DND-41 (cell line): ENCODE measurements at regions not wholly inside any gene's neighbourhood (a gene's known extent, or its start where the extent isn't known, plus 50 kb on each side); places are given as distances from the start of the nearest gene placed in this dataset.

Experiments used
- ATAC-seq: fragments of 200-7000 bp; cut with Tn5 transposase; 3 replicates; pipeline ENCODE4 v1.9.1; 2021; ENCODE audit warnings: low read depth; ENCODE audit not compliant: insufficient read depth
- DNase-seq: peaks from one replicate; pipeline ENCODE4 v3.0.0-alpha.2; 2020
- H2AFZ ChIP-seq: 2 replicates; pipeline ENCODE4 v1.6.0; 2012; ENCODE audit warnings: low read depth, low read length
- H3K27ac ChIP-seq: 2 replicates; pipeline ENCODE4 v1.5.1; 2012; ENCODE audit warnings: low read length, inconsistent platforms
- H3K27me3 ChIP-seq: fragments of 200-600 bp; sonication (generic); 2 replicates; pipeline ENCODE4 v1.6.0; 2012; ENCODE audit warnings: low read length, mild to moderate bottlenecking, inconsistent platforms; ENCODE audit not compliant: insufficient read depth, poor library complexity
- H3K36me3 ChIP-seq: 2 replicates; pipeline ENCODE4 v1.5.1; 2012; ENCODE audit warnings: low read length, inconsistent platforms; ENCODE audit not compliant: insufficient read depth
- H3K4me1 ChIP-seq: 2 replicates; pipeline ENCODE4 v1.5.1; 2012; ENCODE audit warnings: mild to moderate bottlenecking, low read length; ENCODE audit not compliant: insufficient read depth
- H3K4me2 ChIP-seq: 2 replicates; pipeline ENCODE4 v1.6.0; 2012; ENCODE audit warnings: mild to moderate bottlenecking, moderate library complexity, low read length, inconsistent platforms; ENCODE audit not compliant: insufficient read depth
- H3K4me3 ChIP-seq, 2 experiments: fragments of 200-600 bp in 1 of 2; shearing (Covaris generic) in 1 of 2; 2 replicates each; pipeline ENCODE4 v1.5.1; 2012 to 2016; ENCODE audit warnings: inconsistent platforms in 2 of 2, low read length in 2 of 2, mild to moderate bottlenecking in 2 of 2, low read depth in 1 of 2, moderate library complexity in 1 of 2
- H3K79me2 ChIP-seq: 2 replicates; pipeline ENCODE4 v1.6.0; 2012; ENCODE audit warnings: low read length, inconsistent platforms; ENCODE audit not compliant: insufficient read depth
- H3K9ac ChIP-seq: 2 replicates; pipeline ENCODE4 v1.6.0; 2012; ENCODE audit warnings: low read depth, mild to moderate bottlenecking, inconsistent platforms, low read length, moderate library complexity
- H3K9me3 ChIP-seq: 2 replicates; pipeline ENCODE4 v1.5.1; 2012; ENCODE audit warnings: low read length, moderate library complexity, mild to moderate bottlenecking, inconsistent platforms; ENCODE audit not compliant: insufficient read depth, severe bottlenecking
- H4K20me1 ChIP-seq: 2 replicates; pipeline ENCODE4 v1.6.0; 2012; ENCODE audit warnings: low read length; ENCODE audit not compliant: insufficient read depth
- EZH2 ChIP-seq: IDR thresholded peaks from 3 replicates; pipeline ENCODE4 v1.6.1; 2012; ENCODE audit warnings: borderline replicate concordance, low read depth, mild to moderate bottlenecking, moderate library complexity, low read length, inconsistent platforms; ENCODE audit not compliant: severe bottlenecking
- TF ChIP-seq, protein P1 (sequence below): IDR thresholded peaks from 2 replicates; pipeline ENCODE4 v1.5.1; 2012; ENCODE audit warnings: borderline replicate concordance, low read length, moderate library complexity, mild to moderate bottlenecking; ENCODE audit not compliant: poor library complexity, severe bottlenecking; ENCODE audit errors: extremely low read depth

DNA sequence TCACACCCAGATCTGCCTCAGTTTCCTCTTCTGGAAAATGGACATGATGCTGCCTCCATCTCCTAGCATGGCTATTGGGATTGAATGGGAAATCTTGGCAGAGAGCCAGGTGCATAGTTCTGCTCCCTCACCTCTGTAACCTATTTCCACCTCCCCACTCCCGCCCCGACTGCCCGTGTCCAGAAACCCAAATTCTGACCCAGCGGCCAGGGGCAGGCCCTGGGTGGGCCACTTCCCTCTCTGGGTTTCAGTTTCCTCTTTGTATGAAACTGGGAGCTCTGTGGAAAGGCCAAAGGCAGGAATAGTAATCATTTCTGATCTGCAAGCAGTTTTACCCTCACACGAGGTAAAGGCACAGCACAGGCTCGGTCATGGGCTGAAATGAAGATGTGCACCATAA, 74.1 kb upstream of the DUSP5 start:
- H3K4me3 ChIP-seq = no peak overlapping the region
- no peak overlapping the region for H2AFZ ChIP-seq
- DNase-seq (no peak), ATAC-seq (no peak)
- no peak overlapping the region for H3K27ac ChIP-seq
- H3K4me1 ChIP-seq = no peaks in the 10 kb centered on the region
- no peak overlapping the region for H3K4me2 ChIP-seq
- TF ChIP-seq EZH2 = no peak
- TF ChIP-seq, protein P1, sequence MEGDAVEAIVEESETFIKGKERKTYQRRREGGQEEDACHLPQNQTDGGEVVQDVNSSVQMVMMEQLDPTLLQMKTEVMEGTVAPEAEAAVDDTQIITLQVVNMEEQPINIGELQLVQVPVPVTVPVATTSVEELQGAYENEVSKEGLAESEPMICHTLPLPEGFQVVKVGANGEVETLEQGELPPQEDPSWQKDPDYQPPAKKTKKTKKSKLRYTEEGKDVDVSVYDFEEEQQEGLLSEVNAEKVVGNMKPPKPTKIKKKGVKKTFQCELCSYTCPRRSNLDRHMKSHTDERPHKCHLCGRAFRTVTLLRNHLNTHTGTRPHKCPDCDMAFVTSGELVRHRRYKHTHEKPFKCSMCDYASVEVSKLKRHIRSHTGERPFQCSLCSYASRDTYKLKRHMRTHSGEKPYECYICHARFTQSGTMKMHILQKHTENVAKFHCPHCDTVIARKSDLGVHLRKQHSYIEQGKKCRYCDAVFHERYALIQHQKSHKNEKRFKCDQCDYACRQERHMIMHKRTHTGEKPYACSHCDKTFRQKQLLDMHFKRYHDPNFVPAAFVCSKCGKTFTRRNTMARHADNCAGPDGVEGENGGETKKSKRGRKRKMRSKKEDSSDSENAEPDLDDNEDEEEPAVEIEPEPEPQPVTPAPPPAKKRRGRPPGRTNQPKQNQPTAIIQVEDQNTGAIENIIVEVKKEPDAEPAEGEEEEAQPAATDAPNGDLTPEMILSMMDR = no peak
- H4K20me1 ChIP-seq = no peaks in the 10 kb centered on the region
- no peaks in the 10 kb centered on the region for H3K36me3 ChIP-seq
- H3K79me2 ChIP-seq = no peaks in the 10 kb centered on the region
- no peaks in the 10 kb centered on the region for H3K9me3 ChIP-seq
- peaks cover 8% of the 10 kb centered on the region for H3K27me3 ChIP-seq
- no peak overlapping the region for H3K9ac ChIP-seq

DNA sequence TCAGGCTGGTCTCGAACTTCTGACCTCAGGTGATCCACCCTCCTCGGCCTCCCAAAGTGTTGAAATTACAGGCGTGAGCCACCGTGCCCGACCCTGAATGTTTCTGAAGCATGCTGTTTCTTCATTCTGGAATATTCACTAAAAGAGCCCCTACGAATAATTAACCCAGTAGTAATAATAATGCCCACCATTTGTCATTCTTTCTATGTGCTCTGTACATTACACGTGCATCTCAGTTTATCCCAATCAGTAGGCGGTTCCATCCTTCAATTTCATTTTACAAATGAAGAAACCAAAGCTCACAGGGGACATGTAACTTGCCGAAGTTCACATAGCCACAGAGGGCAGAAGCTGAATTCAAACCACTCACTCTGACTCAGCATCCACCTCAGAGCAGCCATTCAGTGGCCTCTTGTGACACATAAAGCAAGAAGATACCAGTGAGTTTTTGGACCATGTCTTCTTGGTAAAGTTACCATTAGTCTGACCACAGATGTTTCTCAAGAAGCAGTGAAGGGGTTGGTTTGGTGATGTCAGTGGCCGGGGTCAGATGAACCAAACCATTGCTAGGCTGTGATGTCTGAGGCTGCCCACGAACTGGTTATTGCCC, 71.9 kb upstream of the DUSP5 start:
- Histone ChIP-seq H3K9me3 (no peaks in the 10 kb centered on the region), H3K4me1 (no peaks in the 10 kb centered on the region), H3K4me3 (no peak overlapping the region), H3K79me2 (no peaks in the 10 kb centered on the region), H3K36me3 (no peaks in the 10 kb centered on the region), H3K9ac (no peak overlapping the region), H4K20me1 (no peaks in the 10 kb centered on the region), H2AFZ (no peak overlapping the region), H3K27ac (no peak overlapping the region), H3K27me3 (peaks cover 14% of the 10 kb centered on the region), H3K4me2 (no peak overlapping the region)
- TF ChIP-seq EZH2 = no peak
- TF ChIP-seq, protein P1 = no peak
- DNase-seq (no peak), ATAC-seq (no peak)

DNA sequence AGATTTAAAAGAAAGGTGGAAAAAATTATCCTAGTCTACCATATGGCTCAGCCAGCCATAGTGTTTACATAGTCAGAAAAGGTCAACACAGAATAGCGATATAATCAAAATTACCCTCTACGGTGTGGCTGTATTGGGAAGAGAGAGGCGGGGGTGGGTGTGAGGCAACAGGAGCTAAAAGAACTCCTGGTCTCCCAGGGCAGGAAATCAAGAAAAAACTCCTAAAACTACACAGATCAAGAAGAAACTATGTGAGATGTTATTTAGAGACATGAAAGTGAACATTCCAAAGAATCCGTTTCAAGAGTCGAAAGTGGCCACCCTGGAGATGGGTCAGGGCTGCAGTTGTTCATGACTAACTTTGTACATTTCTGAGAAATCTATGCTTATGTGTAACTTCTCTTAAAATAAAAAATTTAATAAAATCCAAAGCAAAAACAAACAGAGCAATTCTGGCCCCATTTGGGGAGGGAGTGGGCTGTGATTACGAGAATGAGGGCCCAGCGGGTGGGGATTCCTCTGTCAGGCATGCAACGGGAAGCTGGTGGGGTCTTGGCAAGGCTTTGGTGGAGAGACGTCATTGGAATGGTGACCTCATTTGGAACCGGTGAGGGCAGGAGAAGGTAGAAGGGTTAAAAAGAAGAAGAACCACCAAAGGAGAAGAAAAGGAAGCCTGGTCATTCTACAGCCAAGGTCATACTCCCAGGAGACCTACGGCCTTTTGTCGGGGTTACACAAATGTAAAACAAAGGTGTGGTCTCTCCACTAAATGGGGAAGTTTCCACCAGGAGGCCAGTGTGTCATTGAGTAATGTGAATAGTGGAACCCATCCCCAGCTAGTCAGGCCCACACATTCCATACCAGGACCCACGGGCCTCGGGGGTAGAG, 71.2 kb upstream of the DUSP5 start:
- Histone ChIP-seq H3K9me3 (no peaks in the 10 kb centered on the region), H3K36me3 (no peaks in the 10 kb centered on the region), H3K4me2 (no peak overlapping the region), H3K27me3 (peaks cover 11% of the 10 kb centered on the region), H4K20me1 (no peaks in the 10 kb centered on the region), H2AFZ (no peak overlapping the region), H3K4me3 (no peak overlapping the region), H3K4me1 (no peaks in the 10 kb centered on the region), H3K27ac (no peak overlapping the region), H3K9ac (no peak overlapping the region), H3K79me2 (no peaks in the 10 kb centered on the region)
- TF ChIP-seq EZH2 = no peak
- TF ChIP-seq, protein P1 = no peak
- DNase-seq = no peak
- no peak for ATAC-seq
